ENCODE measurements at regions not wholly inside any gene's neighbourhood (a gene's known extent, or its start where the extent isn't known, plus 50 kb on each side); places are given as distances from the start of the nearest gene placed in this dataset.
"Not testable (repeated sequence)": the region's sequence is repeated elsewhere in the genome, so short reads cannot be mapped to it uniquely, and the experiment has no call there.

DNA sequence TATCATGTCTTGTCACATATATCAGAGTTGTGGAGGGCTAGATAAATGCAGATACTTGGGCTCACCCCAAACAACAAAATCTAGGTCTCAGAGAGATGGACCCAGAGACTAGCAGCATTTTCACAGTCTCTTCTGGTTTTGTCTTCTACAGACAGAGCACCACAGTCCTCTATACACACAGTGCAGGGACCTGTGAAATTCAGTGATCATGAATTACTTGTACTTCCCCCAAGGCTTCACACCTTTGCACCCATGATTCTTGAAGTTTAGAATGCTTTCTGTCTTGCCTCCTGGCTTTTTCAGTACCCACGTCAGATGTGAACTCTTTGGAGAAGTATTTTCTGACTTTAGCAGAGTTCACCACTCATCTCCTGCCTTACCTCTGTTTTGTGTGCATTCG, 371.5 kb upstream of the PRR16 start:
- DNase-seq = no peak

DNA sequence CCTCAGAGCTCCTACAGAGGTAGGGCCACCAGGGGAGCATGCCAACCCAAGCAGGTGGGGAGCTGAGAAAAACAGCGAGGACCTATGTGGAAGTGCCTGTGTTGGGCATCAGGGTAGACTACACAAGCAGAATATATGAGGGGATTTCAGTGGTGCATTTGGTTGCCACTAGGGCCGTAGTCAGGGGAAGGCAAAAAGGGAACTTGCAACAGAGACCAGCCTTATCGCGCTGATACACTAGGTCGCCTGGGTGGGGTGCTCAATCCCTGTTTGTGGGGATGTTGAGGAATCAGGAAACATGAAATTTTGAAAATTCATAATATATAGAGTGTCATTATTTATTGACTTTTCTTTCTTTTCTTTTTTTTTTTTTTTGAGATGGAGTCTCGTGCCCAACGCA, 370.9 kb upstream of the PRR16 start:
- no peak for DNase-seq

GRCh38 chr5:120096413-120096812, 367.7 kb upstream of the PRR16 start:
- no peak for DNase-seq

GRCh38 chr5:120098426-120098825, 365.7 kb upstream of the PRR16 start:
- DNase-seq = no peak

- no peak for DNase-seq
These were observed 365.1 kb upstream of the PRR16 start for GRCh38 chr5:120098902-120099535.

GRCh38 chr5:120101771-120102170, 362.3 kb upstream of the PRR16 start:
- DNase-seq = no peak

- no peak for DNase-seq
These were observed 360.6 kb upstream of the PRR16 start for GRCh38 chr5:120103495-120103894.

GRCh38 chr5:120106912-120107525, 357.1 kb upstream of the PRR16 start:
- DNase-seq = no peak

DNA sequence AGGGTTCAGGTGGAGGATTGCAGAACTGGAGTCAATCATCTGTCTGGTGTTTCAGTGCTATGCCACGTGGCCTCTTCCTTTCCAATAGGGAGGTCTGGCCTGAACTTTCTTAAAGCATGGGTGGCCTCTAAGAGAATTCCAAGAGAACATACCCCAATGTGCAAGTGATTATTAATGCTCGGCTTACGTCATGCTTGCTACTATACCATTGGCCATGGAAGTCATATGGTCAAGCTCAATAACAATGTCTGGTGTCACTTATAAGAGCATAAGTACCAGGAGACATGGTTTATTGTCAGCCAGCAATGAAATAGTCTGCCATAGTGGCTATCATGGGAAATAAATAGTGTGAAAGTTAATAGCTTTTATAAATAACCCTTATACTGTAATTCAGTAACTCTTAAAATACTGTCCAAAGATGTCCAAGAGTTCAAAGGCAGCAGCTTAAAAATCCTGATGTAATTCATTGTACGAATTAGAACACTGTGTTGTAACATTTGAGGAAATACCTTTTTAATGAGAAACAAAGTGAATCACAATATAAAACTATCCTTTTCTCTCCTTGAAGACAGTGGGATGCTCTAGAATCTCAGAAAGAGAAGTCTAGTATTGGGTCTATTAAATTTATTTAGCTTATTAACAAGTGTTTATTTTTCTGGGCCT, 355.4 kb upstream of the PRR16 start:
- no peak for DNase-seq

- no peak for DNase-seq
These were observed 341.4 kb upstream of the PRR16 start for GRCh38 chr5:120122703-120123102.

- DNase-seq = no peak
These were observed 340.1 kb upstream of the PRR16 start for GRCh38 chr5:120124031-120124430.

DNA sequence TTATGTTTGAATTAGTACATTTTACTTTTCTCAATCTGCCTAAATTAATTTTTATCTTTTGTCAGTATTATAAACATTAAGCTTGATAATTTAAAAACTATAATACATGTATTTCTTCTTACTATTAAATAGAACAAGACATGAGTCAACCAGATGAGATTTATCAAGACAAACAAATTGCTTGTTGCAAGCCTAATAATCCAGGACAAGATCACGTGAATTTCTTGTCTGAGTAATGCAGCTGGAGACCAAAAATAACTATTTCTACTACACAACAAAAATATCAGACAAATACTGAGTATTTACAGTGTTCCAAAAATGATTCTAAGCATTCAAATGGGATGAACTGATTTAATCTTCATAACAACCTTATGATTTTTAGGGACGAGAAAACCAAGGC, 339.1 kb upstream of the PRR16 start:
- DNase-seq = no peak

DNA sequence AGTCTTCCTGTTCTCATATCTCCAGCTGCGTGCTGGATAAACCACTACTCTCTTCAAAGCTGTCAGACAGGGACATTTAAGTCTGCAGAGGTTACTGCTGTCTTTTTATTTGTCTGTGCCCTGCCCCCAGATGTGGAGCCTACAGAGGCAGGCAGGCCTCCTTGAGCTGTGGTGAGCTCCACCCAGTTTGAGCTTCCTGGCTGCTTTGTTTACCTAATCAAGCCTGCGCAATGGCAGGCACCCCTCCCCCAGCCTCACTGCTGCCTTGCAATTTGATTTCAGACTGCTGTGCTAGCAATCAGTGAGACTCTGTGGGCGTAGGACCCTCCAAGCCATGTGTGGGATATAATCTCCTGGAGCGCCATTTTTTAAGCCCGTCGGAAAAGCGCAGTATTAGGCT, 331.8 kb upstream of the PRR16 start:
- DNase-seq = not testable (repeated sequence)

DNA sequence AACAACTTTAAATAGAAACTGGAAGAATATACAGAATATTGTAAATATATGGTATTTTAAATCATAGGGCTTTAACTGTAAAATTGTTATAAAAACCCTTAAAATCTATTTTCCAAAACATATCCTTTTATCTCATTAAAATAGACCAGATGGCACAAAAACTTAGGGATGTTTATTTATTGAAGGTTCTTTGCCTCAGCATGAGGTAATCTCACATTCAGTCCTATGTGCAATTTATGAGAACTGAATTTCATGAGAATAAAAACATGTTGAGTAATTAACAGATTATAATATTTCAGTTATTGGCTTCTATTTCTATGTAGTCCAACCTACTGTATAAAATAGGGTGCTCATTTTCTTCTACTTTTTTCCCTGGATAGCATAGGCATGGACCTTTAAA, 329.2 kb upstream of the PRR16 start:
- DNase-seq = no peak

DNA sequence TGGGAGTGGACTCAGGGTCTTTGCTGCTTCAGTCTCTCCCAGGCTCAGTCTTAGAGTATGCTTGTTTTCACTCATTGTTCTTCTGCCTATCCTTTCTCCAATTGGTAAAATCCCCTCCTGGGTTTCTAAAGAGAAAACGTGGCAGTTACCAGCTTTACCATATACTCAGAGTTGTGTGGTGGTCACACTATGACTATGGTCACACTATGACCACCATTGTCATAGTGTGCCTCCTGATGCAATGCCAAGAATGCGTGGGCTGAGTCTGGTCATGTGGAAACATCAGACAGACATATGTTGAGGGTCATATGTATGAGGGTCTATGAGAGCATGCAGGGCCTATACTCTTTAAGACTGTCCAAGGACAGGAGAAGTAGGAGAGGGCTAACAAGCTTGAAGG, 326.5 kb upstream of the PRR16 start:
- DNase-seq = no peak

DNA sequence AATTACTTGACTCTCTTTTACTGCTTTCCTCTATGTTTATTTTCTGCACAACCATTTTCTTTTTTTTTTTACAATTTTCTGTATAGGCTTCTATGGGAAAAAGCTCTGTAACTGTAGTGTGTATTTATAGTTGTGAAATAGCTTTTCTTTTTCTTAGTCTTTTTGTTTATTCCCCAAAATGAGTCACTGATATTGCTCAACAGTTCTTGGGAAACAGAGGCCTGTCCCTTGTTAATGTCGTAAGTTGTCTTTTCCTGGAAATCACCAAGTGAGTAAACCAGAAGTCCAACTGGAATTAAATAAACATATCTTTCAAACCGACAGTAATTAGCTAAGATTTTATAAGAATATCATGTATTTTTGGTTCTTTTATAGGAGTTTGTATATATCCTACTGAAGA, 325.1 kb upstream of the PRR16 start:
- no peak for DNase-seq

DNA sequence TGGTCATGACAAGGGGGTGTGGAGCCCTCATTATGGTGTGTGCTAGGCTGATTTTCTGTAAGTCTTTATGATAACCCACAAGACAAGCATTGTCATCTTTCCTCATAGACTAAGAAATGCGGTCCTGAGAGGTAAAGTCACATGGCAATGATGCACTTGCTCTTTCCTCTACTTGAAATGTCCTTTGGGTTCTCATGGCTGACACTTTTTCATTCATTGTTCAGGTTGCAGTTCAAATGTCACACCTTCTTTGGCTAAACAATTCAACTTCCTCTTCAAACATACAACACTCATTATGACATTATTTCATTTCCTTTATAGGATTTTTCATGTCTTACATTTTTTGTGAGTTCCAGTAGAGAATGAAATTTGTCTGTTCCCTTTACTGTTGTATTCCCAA, 323.6 kb upstream of the PRR16 start:
- DNase-seq = no peak

GRCh38 chr5:120141076-120141475, 323.0 kb upstream of the PRR16 start:
- DNase-seq = no peak

DNA sequence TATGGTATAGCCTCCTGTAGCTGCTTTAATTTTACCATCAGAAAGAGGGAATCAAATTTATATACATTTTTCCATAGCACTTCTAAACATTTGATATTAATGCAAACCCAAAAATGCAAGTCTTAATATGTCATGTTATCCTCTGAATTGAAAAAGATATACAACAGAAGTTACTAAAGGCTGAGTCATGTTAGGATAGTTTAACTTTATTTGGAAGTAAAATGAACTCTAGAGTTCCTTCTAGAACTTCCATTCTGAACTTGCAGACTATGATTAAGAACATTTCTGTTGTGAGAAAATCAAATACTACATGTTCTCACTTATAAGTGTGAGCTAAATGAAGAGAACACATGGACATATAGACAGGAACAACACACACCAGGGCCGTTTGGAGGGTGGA, 317.3 kb upstream of the PRR16 start:
- no peak for DNase-seq

DNA sequence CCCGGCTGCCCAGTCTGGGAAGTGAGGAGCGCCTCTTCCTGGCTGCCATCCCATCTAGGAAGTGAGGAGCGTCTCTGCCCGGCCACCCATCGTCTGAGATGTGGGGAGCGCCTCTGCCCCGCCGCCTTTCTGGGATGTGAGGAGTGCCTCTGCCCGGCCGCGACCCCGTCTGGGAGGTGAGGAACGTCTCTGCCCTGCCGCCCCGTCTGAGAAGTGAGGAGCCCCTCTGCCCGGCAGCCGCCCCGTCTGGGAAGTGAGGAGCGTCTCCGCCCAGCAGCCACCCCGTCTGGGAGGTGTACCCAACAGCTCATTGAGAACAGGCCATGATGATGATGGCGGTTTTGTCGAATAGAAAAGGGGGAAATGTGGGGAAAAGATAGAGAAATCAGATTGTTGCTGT, 316.2 kb upstream of the PRR16 start:
- not testable (repeated sequence) for DNase-seq

DNA sequence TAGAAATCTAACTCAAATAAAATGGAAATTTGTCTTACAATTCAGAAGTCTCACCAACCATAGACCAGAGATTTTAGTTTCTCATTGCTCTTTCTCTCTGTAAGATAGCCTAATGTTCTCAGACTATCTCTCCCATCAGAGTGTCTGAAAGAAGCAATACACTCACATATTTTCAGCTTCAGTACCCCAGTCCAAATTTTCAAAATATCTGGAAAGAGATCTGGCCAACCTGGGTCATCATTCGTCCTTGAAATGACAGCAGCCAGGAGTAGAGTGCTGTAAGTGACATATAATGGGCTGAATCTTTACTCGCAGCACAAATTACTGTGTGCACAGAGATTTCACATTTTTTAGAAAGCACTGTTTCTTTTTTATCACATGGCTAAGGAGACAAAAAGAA, 313.3 kb upstream of the PRR16 start:
- DNase-seq = no peak

- no peak for DNase-seq
These were observed 312.9 kb upstream of the PRR16 start for GRCh38 chr5:120151181-120151580.

DNA sequence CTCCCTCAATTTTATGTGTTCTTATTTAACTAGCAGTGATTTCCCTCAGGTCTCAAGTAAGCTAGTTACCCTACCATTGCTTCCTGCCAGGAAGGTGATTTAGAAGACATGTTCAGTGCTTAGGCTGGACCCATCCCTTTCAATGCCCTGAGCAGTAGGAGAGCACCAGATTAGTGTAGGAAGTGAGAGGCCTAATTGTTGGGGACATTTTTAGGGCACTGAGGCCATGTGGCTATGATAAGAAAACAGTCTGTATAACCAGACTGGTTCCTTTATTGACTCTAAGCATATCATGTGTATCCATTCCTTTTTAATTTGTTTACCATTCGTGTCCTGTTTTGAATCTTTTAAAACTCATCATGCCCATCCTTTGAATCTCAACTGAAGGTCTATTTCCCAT, 312.3 kb upstream of the PRR16 start:
- DNase-seq = no peak

DNA sequence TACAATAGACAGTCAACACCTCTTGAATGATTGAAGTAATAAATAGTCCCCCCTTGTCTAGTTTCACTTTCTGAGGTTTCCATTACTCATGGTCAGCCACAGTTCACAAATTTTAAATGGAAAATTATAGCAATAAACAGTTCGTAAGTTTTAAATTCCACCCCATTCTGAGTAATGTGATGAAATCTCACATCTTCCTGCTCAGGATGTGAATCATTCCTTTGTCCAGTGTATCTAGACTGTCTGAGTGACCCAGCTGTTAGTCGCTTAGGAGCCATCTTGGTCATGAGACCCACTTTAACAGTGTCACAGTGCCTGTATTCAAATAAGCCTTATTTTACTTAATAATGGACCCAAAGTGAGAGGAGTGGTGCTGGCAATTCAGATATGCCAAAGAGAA, 311.6 kb upstream of the PRR16 start:
- DNase-seq = no peak

- no peak for DNase-seq
These were observed 311.2 kb upstream of the PRR16 start for GRCh38 chr5:120152931-120153330.

All from stimulated activated naive CD4-positive, alpha-beta T cell (primary cell).